Frontal cortex (tissue), 3 donors: ENCODE measurements at regions not wholly inside any gene's neighbourhood (a gene's known extent, or its start where the extent isn't known, plus 50 kb on each side); places are given as distances from the start of the nearest gene placed in this dataset.
"Not testable (repeated sequence)": the region's sequence is repeated elsewhere in the genome, so short reads cannot be mapped to it uniquely, and the experiment has no call there.

Experiments used
- DNase-seq, 2 donors: peaks; one replicate each; pipeline ENCODE4 v3.0.0; 2012; ENCODE audit warnings: low spot score in 2 of 2
- FAIRE-seq: peaks from 2 replicates; lab custom pipeline; 2012; peaks lifted over from hg19 to GRCh38; lab: Jason Lieb, UNC
- donor health status: control.
- donor health status: control.
- donor health status: control.

DNA sequence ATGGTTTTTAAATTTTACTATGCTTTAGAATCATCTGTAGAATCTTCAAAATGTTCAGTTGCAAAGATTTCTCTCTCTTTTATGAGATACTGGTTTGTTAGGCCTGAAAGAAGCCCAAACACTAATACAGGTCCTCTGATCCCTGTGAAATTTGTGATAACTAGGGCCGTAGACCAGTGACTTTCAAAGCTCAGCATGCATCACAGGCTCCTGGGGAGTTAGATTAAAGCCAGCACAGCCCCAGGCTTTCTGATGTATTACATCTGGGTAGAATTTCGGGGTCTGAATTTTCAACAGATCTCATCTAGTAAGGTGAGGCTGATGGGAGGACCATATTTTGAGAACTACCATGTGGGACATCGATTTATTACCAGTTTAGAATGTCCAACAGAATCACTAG lies 194.1 kb upstream of the PTPRD start:
- FAIRE-seq (no peak), DNase-seq (no peak)

DNA sequence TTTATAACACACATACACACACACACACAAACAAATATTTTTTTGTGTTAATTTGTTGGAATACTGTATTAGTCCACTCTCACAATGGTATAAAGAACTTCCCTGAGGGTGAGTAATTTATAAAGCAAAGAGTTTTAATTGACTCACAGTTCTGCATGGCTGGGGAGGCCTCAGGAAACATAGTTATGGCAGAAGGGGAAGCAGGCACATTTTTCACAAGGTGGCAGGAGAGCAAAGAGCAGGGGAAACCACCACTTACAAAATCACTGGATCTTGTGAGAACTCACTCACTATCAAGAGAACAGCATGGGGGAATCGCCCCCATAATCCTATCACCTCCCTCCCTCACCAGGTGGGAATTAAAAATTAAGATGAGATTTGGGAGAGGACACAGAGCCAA lies 205.4 kb upstream of the PTPRD start:
- FAIRE-seq, result no peak

DNA sequence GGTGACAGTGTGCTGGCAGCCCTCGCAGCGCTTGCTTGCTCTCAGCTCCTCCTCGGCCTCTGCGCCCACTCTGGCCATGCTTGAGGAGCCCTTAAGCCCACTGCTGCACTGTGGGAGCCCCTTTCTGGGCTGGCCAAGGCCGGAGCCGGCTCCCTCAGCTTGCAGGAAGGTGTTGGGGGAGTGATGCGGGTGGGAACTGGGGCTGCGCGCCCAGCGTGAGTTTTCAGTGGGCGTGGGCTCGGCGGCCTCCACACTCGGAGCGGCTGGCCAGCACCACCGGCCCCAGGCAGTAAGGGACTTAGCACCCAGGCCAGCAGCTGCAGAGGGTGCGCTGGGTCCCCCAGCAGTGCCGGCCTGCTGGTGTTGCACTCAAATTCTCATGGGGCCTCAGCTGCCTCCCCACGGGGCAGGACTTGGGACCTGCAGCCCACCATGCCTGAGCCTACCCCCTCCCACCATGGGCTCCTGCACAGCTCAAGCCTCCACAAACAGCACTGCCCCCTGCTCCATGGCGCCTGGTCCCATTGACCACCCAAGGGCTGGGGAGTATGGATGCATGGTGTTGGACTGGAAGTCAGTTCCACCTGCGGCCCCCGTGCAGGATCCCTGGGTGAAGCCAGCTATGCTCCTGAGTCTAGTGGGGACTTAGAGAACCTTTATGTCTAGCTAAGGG lies 223.1 kb upstream of the PTPRD start:
- FAIRE-seq (no peak), DNase-seq (no peak)

More for the DNA sequence above, 205.4 kb upstream of the PTPRD start:
- DNase-seq, result no peak

DNA sequence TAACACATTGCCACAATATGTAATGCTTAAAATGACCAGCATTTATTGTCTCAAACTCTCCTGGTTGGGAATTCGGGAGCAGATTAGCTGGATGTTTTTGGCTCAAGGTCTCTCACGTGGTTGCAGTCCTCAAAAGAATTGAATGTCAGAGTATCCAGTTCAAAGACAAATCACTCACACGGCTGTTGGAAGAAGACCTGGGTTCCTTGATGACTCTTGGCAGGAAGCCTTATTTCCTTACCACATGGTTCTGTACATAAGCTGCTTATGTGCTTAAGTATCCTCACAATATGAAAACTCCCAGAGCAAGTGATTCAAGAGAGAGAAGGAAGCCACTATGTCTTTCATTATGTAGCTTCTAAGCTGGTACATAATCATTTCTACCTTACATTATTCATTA lies 230.3 kb upstream of the PTPRD start:
- no peak for FAIRE-seq

DNA sequence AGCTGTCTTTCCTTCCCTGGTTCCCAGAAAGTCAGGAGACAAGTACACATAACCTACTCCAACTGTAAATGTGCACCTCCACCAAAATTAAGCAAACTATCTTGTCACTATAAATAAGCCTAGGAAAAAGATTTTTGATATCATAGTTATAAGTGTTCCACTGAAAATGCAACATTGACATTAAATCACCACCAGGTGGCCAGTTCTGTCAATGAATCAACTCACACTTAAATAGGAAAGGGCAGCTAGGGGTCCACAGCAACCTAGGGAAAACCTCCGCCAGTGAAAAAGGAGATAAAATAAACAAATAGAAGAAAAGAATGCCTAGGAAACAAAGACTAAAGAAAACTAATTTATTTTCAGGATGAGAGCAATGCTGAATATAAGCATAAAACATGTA lies 243.0 kb upstream of the PTPRD start:
- no peak for DNase-seq
- no peak for FAIRE-seq

More for the DNA sequence above, 230.3 kb upstream of the PTPRD start:
- DNase-seq, result no peak

DNA sequence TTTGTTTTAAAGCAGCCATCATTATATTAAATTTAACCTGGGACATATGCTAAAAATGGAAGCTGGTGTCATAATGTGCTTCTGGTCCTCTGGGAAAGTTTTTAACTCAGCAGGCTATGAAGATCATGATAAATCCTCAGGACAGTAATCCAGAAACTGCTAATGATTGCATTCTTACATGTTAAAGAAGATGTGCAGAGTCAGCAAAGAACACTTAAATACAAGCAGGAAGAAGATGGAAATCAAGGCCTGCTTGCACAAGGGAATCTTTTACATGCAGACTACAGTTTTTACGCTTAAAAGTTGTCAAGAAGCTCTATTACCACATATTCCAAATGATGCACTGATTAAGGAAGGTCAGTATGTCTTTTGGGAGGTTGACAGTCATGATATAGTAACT lies 246.0 kb upstream of the PTPRD start:
- no peak for FAIRE-seq
- DNase-seq, result no peak

DNA sequence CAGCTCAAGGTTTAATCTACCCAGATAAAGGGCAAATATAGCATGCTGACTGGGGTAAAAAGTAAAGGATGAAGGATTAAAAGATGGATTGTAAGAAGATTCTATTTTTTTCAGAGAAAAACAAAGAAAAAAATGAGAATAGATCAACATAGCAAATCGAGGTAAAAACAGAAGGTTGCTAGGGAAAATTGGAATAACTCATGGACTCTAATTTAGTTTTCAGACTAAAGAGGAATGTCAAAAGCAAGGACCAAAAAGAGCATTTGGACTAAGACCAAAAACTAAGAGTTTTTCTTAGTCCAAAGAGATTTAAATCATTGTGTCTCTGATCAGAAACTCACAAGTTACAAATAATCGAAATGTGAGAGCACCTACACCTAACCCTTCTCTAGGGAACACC lies 250.7 kb upstream of the PTPRD start:
- no peak for DNase-seq
- no peak for FAIRE-seq

DNA sequence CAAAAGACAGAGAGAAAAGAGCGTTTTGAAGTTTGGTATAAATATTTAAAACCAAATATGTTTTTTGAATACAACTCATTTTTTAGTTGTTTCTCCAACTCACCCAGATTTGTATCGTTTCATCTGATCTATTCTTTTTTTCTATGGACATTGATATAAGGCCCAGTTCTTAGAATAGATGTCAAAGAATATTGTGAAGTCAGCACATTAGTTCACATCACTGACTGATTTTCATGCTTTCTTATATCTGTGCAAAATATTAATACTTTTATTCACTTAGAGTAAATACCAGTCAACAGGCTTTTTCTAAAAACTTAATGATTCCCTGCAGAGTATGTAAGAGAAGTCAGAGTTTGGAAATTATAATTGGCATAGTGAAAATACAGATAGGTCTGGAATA lies 254.4 kb upstream of the PTPRD start:
- DNase-seq, result no peak
- no peak for FAIRE-seq

DNA sequence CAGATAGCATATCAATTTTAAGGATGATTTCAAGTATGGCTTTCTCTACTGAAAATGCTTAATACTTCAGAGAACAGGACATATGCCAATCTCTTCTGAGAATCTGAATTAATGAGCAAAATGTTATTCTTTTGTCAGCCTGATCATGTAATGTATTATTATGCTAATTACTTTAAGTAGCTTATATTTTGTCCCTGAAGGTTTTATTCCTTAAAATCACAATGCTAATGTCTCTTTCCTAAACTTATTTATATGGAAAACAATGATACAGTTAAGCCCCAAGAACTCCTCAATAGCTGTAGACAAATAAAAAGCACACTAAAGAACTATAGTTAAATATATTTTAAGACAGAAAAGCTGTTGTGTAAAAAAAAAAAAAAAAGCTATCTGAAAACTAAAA lies 256.9 kb upstream of the PTPRD start:
- DNase-seq, result no peak
- no peak for FAIRE-seq

DNA sequence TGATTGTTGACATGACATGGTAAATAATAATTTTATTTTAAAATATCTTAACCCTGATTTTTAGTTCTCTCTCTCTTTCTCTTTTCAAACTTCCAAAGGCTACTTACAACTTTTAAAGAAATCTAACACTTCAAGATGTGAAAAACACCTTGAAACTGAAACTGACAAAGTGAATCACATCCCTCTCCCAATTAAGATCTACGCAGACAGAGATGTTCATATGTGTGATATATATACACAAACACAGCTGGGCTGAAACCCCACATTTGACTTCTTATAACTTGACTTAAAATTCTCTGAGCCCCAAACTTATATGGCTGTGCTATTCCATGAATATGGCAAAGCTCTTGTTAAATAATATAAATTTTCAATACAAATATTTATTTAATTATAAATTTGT lies 261.2 kb upstream of the PTPRD start:
- FAIRE-seq, result no peak
- no peak for DNase-seq

DNA sequence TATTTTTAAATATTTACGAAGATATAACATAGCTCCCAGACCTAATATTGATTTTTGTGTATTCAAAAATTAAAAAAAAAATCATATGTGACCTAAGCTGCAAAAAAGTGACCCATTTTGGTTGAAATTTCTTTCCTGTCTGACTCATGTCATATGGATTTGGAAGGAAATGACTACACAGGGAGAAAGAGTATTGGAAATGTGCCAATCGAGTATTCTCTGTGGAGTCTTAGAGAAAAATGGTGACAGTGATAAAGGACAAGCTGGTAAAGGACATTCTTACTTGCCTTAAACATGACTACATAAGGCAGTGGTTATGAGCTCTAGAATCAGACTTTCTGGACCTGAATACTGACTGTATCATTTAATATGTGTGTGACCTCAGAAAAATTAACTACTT lies 262.9 kb upstream of the PTPRD start:
- no peak for DNase-seq
- no peak for FAIRE-seq

DNA sequence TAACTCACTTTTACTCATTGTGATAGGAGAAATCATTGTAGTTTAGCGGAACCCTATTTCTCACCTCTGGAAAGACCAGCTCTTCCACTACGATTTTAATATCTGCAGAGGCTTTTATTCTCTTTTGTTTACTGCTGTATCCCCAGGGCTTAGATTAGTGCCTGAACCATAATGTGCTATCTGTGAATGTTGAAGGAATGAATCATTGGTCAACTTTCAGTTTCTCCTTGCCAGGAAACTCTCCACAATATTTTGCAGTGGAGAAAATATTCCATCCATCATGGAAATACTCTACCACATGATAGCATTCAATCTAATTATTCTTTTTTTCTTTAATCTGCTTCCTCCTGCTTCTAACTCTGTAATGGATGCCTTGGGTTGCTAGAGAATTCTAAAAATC lies 263.5 kb upstream of the PTPRD start:
- DNase-seq (no peak), FAIRE-seq (no peak)

DNA sequence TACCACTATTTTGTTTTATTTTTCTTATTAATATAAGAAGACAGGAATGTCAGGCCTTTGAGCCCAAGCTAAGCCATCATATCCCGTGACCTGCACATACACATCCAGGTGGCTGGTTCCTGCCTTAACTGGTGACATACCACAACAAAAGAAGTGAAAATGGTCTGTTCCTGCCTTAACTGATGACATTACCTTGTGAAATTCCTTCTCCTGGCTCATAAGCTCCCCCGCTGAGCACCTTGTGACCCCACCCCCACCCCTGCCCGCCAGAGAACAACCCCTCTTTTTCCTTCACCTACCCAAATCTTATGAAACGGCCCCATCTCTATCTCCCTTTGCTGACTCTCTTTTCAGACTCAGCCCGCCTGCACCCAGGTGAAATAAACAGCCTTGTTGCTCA lies 277.5 kb upstream of the PTPRD start:
- FAIRE-seq, result not testable (repeated sequence)

DNA sequence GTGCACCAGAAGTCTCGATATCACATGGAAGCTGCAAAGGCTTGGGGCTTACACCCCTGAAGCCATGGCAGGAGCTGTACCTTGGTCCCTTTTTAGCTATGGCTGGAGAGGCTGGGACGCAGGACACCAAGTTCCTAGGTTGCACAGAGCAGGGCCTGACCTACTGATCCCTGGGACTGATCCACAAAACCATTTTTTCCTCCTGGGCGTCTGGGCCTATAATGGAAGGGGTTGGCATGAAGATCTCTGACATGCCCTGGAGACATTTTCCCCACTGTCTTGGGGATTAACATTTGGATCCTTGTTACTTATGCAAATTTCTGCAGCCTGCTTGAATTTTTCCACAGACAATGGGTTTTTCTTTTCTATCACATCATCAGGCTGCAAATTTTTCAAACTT lies 286.7 kb upstream of the PTPRD start:
- FAIRE-seq (no peak), DNase-seq (no peak)

More for the DNA sequence above, 277.5 kb upstream of the PTPRD start:
- not testable (repeated sequence) for DNase-seq

DNA sequence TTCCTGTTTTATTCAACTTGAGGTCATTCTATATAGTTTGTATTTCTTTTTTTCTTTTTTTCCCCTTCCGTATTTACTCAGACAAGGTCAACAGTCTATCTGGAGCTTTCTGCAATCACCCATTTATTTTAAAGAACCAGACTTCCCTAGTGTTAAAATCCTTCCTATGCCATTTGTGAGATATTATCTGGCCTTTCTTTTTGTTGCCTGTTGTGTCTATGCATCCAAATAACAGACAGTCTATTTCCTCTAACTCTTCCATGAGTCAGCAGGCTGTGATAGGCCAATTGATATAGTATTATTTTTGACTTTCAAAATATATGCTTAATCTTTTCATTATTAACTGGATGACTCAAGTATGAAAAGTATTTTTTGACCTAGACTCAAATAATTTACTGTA lies 291.2 kb upstream of the PTPRD start:
- no peak for DNase-seq
- FAIRE-seq, result no peak

DNA sequence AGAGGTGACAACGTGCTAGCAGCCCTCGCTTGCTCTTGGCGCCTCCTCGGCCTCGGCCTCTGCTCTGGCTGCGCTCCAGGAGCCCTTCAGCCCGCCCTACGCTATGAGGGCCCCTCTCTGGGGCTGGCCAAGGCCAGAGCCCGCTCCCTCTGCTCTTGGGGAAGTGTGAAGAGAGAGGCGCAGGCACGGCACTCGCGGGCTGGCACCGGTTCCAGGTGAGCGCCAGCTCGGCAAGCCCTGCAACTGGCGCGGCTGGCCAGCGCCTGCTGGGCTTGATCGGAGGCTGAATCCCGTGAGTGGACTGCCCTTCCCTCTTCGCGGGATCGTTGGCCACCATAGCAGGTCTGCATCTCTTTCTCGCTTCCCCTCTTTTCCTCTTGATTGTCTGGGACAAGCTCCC lies 298.0 kb upstream of the PTPRD start:
- FAIRE-seq, result no peak
- no peak for DNase-seq

DNA sequence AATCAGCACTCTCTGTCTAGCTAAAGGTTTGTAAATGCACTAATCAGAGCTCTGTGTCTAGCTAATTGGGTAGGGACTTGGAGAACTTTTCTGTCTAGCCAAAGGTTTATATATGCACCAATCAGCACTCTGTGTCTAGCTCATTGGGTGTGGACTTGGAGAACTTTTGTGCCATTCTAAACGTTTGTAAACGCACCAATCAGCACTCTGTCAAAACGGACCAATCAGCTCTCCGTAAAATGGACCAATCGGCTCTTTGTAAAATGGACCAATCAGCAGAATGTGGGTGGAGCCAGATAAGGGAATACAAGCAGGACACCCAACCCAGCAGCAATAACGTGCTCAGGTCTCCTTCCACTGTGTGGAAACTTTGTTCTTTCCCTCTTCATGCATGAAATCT lies 298.6 kb upstream of the PTPRD start:
- FAIRE-seq (no peak), DNase-seq (no peak)

DNA sequence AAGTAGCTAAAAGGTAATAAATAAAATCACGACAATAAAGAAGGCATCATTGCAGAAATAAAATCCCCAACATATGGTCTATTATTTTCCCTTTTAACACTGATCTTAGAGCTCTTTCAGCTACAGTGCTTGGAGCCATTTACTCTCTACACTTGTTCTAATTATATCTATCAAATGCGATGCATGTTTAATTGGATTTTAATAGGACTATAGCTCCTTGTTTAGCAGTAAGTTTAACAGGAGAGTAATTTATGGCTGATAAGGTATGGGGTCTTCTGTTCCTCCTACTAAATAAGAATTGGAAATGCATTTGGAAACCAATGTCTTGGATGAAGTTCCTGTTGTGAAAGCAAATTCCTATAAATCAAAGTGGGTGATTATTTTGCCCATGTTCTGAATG lies 304.2 kb upstream of the PTPRD start:
- no peak for FAIRE-seq
- DNase-seq, result no peak

DNA sequence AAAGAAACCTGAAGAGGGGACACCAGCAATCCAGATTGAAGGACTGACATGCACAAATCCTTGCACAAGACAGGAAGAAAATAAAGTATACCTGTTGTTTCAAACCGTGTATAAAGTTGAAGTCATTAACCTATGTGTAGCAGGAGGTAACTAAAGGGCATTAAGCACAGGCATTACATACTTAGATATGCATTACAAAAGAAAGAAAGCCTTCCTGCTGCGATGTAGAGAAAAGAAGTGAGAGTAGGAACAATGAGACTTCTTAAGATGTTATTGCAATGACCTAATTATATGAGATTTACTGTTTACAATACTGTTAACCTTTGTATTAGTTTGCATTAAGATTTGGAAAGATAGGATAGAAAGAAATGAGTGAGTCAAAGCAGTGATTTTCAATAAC lies 308.9 kb upstream of the PTPRD start:
- no peak for DNase-seq

DNA sequence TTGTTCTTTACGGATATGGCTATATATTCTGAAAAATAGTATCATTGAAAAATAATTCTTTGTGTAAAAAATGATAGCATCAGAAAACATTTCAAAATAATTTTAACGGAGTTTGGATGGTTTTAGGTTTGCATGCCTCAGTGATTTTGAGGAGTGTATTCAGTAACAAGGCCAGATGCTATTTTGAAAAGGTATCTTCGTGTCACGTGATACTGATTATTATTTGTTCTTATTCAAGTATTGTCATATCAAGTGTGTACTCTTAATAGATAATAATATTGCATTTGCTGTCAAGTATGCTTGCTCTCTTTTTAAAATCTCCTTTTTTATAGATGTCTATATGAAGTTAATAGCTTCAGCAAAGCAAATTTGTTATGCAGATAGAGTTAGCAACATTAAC lies 313.1 kb upstream of the PTPRD start:
- DNase-seq, result no peak
- FAIRE-seq, result no peak

More for the DNA sequence above, 308.9 kb upstream of the PTPRD start:
- no peak for FAIRE-seq

DNA sequence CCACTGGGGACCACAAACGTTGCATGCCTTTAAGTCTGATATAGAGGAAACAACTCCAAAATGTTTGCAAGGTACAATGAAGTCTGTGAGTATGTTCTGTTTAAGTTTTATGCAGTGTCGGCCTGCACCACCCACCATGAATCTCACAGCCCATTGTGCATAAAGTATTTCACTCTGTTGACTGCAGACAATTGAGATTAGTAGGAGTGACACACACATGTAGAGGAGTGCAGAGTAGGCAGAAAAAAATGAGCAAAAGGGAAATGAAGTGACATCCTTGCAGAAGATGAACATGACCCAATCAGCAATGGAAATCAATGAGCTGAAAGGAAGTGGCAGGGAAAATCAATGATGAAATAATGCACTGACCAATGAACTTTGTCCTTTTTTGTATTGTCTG lies 315.6 kb upstream of the PTPRD start:
- FAIRE-seq, result no peak
- no peak for DNase-seq

DNA sequence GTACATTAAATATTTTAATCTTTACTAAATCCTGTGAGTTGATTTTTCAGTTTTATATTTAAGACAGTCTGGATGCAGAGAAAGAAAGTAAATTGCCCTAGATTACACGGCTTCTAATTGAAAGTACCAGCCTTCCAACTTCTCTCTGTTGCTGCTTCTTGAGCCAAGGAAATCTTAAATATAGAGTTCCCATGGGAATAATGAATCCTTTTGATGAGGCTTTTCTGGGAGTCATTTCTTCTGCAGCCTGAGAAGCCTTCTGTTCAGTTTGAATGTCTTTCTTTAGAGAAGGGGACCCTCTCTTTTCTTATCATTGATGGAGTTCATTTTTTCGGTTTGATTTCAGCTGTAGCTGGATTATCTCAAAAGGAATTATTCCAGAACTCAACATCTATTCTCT lies 317.3 kb upstream of the PTPRD start:
- no peak for FAIRE-seq
- DNase-seq, result no peak
